ENCODE measurements at regions not wholly inside any gene's neighbourhood (a gene's known extent, or its start where the extent isn't known, plus 50 kb on each side); places are given as distances from the start of the nearest gene placed in this dataset.

- no peak overlapping the region for H3K4me3 ChIP-seq
- H3K9me3 ChIP-seq = no peaks in the 10 kb centered on the region
- no peaks in the 10 kb centered on the region for H3K36me3 ChIP-seq (ENCODE audit: low read depth)
- no peak for TF ChIP-seq CTCF (IDR thresholded peaks at IDR 0.05)
- H3K4me1 ChIP-seq (ENCODE audit: low read depth) = no peaks in the 10 kb centered on the region
- DNase-seq (no peak), ATAC-seq (no peak)
- intact Hi-C loops (cut with DNase I, micrococcal nuclease) = no loop called here
Measured at GRCh38 chr16:55179852-55180585, 144.0 kb upstream of the IRX6 start.

GRCh38 chr16:55184052-55184451, 140.0 kb upstream of the IRX6 start:
- intact Hi-C loops (cut with DNase I, micrococcal nuclease) = no loop called here
- Histone ChIP-seq H3K9me3 (no peaks in the 10 kb centered on the region), H3K4me1 (ENCODE audit: low read depth) (no peaks in the 10 kb centered on the region), H3K36me3 (ENCODE audit: low read depth) (no peaks in the 10 kb centered on the region), H3K4me3 (no peak overlapping the region)
- no peak for DNase-seq
- no peak for ATAC-seq
- no peak for TF ChIP-seq CTCF (IDR thresholded peaks at IDR 0.05)

DNA sequence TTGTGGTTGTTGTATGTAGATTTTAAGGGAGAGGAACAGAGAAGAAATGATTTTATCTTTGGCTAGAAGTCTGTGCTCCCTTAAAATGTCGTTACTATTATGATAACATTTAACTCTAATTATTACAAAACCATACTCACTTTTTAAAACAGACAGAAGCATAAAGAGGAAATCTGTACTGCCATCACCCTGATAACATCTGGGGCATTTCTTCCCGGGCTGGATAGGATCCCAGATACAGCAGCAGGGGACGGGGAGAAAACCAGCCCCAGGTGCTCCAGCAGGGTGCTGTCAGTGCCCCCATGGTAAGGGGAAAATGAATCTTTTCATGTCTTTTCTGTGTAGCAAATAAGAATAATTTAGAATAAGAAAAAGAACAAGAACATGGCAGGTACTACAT, 139.4 kb upstream of the IRX6 start:
- DNase-seq = no peak
- intact Hi-C loops (cut with DNase I, micrococcal nuclease) = no loop called here
- no peak overlapping the region for H3K4me3 ChIP-seq
- TF ChIP-seq CTCF (IDR thresholded peaks at IDR 0.05) = no peak
- H3K4me1 ChIP-seq (ENCODE audit: low read depth) = no peaks in the 10 kb centered on the region
- no peaks in the 10 kb centered on the region for H3K9me3 ChIP-seq
- H3K36me3 ChIP-seq (ENCODE audit: low read depth) = no peaks in the 10 kb centered on the region
- no peak for ATAC-seq

DNA sequence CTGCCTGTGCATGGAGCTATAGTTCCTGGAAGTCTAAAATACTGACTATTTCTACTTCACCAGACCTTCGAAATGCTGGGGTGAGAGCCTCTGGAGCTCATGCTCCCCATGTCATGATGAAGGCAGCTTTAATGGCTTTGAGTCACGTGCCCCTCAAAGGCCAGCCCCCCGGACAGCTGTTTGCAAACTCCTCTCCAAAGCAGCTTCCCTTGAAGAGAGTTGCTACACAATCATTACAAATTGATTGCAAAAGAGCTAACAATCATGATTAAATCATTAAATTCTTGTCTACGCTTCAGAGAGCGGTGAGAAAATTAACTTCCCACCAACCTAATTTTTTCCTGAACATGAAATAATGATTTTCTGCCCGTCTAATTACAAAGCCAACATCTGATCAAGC, 134.8 kb upstream of the IRX6 start:
- intact Hi-C loops (cut with DNase I, micrococcal nuclease) = no loop called here
- Histone ChIP-seq H3K9me3 (no peaks in the 10 kb centered on the region), H3K36me3 (ENCODE audit: low read depth) (no peaks in the 10 kb centered on the region), H3K4me3 (no peak overlapping the region), H3K4me1 (ENCODE audit: low read depth) (no peaks in the 10 kb centered on the region)
- DNase-seq (no peak), ATAC-seq (no peak)
- TF ChIP-seq CTCF (IDR thresholded peaks at IDR 0.05) = no peak

DNA sequence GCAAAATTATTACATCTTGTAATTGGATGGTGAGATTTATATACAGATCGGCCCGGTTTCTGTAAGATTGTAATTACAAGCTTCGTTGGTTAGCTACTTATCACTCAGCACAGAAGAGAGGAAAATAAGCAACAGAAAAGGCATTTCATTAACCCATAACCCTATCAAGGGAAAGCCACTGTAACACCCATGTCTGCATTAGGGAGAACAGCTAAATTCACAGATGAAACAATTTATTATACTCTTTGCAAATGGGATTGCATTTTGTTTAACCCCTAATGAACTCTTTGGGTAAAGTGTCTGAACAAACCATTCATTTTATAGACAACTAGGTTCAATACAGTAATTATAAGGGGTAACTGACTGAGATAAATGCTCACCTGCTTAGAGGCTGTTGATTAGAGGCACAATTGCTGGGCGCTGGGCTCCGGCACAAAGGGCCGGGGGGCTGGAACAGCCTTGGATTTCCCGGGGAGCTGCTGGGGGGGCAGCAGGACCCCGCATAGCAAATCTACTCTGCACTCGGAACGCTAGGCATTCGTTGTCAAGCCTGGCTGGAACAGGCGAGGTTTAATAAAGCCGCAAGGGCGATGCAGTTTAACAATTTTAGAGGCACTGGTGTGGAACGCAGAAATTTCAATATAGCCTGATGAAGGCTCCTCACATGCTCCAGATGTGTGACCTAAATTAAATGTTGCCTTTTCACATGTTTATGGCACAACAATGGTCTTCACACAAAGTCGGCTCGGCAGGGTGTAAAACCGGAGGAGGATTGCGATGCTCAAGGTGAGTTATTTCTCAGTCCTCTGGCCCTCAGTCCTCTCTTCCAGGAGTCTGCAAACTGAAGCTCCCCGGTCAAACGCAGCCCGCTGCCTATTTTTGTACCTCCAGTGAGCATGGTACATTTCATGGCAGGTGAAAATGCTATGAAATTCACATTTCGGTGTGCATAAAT, 134.0 kb upstream of the IRX6 start:
- DNase-seq (no peak), ATAC-seq (no peak)
- H3K4me3 ChIP-seq = no peak overlapping the region
- H3K4me1 ChIP-seq (ENCODE audit: low read depth) = no peaks in the 10 kb centered on the region
- TF ChIP-seq CTCF (IDR thresholded peaks at IDR 0.05) = no peak
- no peaks in the 10 kb centered on the region for H3K36me3 ChIP-seq (ENCODE audit: low read depth)
- intact Hi-C loops (cut with DNase I, micrococcal nuclease) = no loop called here
- no peaks in the 10 kb centered on the region for H3K9me3 ChIP-seq
